ENCODE measurements at regions not wholly inside any gene's neighbourhood (a gene's known extent, or its start where the extent isn't known, plus 50 kb on each side); places are given as distances from the start of the nearest gene placed in this dataset.

DNA sequence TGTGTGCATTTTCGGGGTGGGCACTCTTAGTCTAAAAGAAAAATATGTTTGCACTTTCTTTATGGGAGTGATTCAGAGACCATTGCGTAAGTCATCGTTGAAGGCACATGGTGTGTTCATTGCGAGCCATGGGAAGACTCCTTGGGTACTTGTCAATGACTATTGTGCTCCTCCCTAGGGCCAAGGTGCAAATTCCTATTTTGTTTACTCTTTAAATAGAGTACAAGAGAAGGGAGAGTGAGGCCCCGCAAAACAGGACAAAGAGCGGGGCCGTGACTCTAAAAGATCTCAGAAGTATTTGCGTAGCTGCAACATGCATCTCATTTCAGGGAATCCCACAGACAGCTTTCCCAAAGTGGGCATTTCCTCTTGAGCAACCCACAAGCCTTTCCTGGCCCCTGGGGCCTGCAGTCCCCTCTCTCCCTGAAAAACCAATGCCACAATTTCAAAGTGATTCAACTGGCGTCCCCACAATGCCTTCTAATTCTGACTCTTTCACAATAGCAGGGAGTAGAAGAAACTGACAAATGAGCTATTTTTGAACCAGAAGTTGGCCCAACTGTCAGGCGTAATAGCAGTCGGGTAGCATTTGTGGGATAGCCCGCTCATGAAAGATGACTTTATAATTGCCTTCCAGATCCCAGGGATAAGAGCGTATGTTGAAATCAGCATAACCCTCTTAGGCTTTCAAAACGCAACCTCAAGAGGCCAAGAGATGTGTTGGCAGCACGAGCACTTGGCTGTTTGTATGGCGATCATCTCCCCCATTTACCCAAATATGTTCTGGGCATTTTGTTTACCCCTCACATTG lies 277.9 kb upstream of the BMP2 start:
- no peak overlapping the region for H3K4me3 ChIP-seq (ENCODE audit: low read depth, low read length)

DNA sequence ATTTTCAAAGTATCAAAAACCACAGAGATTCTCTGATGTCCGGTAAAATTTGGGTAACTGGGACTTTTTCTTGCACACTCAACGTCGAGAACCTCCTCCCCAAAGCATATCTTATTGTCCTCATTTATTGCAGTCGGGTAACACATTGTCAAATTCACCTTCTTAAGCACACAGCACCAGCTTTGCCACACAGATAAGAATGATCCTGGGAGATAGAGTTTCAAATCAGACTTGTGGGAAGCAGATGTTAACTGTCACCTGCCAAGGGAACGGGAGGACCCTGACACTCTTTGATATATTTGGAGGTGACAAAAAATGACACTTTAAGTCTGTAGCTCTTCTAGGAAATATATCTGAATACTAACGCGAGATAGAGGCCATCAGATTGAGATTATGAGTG lies 282.1 kb upstream of the BMP2 start:
- H3K4me3 ChIP-seq (ENCODE audit: low read depth, low read length) = no peak overlapping the region
- TF ChIP-seq, protein P1, sequence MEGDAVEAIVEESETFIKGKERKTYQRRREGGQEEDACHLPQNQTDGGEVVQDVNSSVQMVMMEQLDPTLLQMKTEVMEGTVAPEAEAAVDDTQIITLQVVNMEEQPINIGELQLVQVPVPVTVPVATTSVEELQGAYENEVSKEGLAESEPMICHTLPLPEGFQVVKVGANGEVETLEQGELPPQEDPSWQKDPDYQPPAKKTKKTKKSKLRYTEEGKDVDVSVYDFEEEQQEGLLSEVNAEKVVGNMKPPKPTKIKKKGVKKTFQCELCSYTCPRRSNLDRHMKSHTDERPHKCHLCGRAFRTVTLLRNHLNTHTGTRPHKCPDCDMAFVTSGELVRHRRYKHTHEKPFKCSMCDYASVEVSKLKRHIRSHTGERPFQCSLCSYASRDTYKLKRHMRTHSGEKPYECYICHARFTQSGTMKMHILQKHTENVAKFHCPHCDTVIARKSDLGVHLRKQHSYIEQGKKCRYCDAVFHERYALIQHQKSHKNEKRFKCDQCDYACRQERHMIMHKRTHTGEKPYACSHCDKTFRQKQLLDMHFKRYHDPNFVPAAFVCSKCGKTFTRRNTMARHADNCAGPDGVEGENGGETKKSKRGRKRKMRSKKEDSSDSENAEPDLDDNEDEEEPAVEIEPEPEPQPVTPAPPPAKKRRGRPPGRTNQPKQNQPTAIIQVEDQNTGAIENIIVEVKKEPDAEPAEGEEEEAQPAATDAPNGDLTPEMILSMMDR (IDR thresholded peaks at IDR 0.05; ENCODE audit: borderline replicate concordance, insufficient read depth, low read depth, low read length) = no peak

More for the DNA sequence above, 277.9 kb upstream of the BMP2 start:
- TF ChIP-seq, protein P1 (IDR thresholded peaks at IDR 0.05; ENCODE audit: borderline replicate concordance, insufficient read depth, low read depth, low read length) = no peak

DNA sequence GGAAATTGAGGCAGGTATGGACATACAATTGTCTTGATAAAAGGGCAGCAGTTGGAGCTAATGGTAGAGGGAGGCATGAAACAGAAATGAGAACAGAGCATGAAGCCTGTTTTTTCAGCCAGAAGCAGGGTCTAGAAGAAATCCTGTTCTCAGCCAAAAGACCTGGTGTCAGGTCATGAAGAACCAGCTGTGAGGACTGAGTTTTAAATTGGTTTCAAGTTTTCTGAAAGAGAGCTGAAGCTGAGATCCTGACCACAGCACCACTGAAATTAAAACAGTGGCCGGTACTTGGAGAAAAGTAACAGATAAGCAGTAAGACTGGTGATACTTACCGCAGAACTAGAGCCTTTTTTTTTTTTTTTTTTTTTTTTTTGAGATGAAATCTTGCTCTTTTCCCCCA lies 283.8 kb upstream of the BMP2 start:
- no peak overlapping the region for H3K4me3 ChIP-seq (ENCODE audit: low read depth, low read length)
- TF ChIP-seq, protein P1 (IDR thresholded peaks at IDR 0.05; ENCODE audit: borderline replicate concordance, insufficient read depth, low read depth, low read length) = no peak

DNA sequence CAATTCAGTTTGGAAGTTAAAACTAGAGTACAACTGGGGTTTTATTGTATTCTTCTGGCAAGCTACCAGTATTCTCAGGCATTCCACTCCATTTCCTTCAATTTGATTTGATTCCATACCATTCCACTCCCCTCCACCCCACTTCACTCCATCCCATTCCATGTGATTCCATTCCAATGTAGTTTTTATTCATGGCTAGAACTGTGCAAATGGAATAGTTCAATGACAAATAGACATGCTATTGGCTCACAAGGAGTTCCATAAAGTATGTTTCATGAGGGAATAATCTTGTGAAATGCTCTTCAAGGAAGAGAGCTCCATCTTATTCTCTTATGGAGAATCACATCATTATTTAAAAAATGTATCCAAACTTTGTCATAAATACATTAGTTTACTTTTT lies 285.0 kb upstream of the BMP2 start:
- H3K4me3 ChIP-seq (ENCODE audit: low read depth, low read length) = no peak overlapping the region
- TF ChIP-seq, protein P1 (IDR thresholded peaks at IDR 0.05; ENCODE audit: borderline replicate concordance, insufficient read depth, low read depth, low read length) = no peak

DNA sequence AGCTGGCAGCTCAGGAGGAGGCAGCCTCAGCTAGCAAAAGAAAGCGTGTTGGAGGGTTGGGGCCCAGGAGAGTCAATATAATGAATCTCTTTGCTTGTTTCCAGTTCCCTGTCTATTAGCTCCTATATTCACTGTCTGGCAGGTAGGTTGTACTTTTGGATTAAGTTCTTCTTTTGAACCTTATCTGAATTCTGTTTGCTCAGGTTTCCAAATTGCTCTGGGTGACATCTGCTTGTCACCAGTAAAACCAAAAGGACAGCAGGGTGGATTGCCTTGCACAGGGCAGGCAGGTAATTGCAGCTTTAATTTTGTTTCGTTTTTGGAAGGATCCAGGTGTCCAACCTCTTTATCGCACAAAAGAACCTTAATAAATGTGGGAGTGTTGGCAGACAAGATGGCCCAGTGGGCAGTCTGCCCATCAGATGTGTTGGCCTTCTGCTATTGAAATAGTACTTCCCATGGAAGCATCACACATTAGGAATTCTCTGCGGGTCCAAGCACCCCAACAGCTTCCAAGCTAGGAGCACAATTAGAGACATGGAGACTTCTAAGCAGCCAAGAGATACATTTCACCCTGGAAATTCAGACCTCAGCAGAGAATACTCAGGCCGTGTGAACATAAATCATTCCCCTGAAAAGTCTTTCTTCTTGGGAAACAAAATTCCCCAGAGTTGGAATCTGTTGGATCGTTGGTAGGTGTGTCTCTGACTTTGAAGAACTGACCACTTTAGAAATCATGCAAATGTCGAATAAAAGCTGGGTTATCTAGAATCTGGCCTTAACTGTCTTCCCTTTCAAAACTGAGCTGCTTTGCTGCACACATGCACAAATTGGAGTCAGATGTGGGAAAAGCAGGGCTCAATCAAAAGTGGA lies 286.9 kb upstream of the BMP2 start:
- TF ChIP-seq, protein P1 (IDR thresholded peaks at IDR 0.05; ENCODE audit: borderline replicate concordance, insufficient read depth, low read depth, low read length) = no peak
- H3K4me3 ChIP-seq (ENCODE audit: low read depth, low read length) = no peak overlapping the region

DNA sequence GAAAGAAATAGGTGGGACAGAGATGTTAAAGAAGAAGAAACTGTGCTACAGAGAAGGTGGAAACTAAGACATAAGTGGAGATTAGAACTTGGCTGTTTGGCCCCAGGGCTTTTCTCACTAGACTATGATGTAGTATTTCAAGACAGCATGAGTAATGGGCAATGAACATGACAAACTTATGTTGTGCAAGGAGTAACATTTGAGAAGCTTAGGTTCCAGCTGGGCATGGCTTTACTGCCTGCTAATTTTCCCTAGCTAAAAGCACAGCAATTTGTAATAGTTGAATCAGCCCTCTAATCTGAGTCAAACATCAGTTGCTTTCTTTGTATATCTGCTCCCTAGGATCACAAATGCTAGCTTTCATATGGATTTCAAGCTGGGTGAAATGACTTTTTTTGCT lies 294.3 kb upstream of the BMP2 start:
- H3K4me3 ChIP-seq (ENCODE audit: low read depth, low read length) = no peak overlapping the region
- TF ChIP-seq, protein P1 (IDR thresholded peaks at IDR 0.05; ENCODE audit: borderline replicate concordance, insufficient read depth, low read depth, low read length) = no peak

Measured in GM12875 (cell line).